DOHH2 (cell line): ENCODE measurements at regions not wholly inside any gene's neighbourhood (a gene's known extent, or its start where the extent isn't known, plus 50 kb on each side); places are given as distances from the start of the nearest gene placed in this dataset.

Experiments used
- CTCF ChIP-seq: fragments of 200-600 bp; sonication (generic); IDR thresholded peaks from one replicate; pipeline ENCODE4 v1.5.1; 2014; ENCODE audit warnings: antibody characterized with exemption, mild to moderate bottlenecking, low read depth, low read length; ENCODE audit not compliant: poor library complexity, severe bottlenecking
- EZH2phosphoT487 ChIP-seq: fragments of 200-600 bp; sonication (generic); IDR thresholded peaks from 2 replicates; pipeline ENCODE4 v1.6.1; 2017; ENCODE audit warnings: borderline replicate concordance, mild to moderate bottlenecking, antibody characterized with exemption, low read length, moderate library complexity, mixed read lengths

DNA sequence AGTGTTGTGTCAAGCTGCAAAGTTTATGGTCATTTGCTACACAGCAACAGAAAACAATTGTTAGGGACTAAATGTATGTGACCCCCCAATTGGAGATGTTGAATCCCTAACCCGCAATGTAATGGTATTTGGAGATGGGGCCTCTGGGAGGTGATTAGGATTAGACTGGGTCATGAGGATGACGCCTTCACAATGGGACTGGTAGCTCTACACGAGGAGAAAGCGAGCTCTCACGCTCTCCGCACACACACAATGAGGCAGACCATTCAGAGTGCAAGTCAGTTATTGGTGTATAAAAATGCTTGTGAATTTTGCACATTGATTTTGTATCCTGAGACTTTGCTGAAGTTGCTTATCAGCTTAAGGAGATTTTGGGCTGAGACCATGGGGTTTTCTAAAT is 116.9 kb upstream of the NSMCE3 start:
- TF ChIP-seq CTCF: no peak
- no peak for TF ChIP-seq EZH2phosphoT487
